Middle frontal gyrus (tissue), 1 donor: ENCODE measurements at regions not wholly inside any gene's neighbourhood (a gene's known extent, or its start where the extent isn't known, plus 50 kb on each side); places are given as distances from the start of the nearest gene placed in this dataset.

ENCODE experiments used
- DNase-seq: peaks from one replicate; pipeline ENCODE4 v3.0.0-alpha.2; 2015; ENCODE audit warnings: low spot score; ENCODE audit errors: extremely low spot score

DNA sequence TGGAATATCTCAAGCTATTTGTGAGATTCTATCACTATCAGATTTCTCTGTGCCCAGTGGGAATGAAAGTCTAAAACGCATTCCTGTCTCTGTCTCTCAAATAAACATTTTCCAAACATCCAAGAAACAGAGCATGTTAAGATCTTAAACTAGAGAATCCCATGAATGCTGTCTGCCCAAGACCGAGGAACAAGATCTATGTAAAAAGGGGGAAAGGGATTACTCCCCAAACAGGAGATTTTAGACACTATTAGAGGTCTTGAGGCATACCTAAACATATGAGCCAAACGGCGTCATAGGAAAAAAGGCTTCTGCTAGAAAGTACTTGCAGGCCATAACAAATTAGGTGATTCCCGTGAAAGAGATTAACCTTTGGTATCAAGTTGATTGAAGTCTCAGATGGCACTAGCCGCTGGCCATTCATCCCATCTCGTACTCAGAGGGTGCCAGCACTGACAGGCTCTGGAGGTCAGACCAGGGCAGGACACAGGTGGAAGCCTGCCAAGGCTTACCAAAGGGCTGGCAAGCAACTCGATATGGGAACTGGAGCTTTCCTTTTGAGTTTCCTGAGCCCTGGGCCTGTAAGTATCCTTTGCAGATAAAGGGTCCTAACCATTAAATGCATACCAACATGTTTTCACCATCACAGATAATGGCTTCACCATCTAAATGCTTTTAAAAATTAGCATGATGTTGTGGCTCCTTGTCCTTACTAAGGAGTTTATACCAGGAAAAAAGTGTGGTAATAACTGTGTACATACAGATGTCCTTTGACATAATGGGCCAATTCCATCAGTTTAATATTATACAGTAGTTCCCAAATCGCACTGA lies 225.2 kb downstream of the FOXO1 start:
- no peak for DNase-seq

DNA sequence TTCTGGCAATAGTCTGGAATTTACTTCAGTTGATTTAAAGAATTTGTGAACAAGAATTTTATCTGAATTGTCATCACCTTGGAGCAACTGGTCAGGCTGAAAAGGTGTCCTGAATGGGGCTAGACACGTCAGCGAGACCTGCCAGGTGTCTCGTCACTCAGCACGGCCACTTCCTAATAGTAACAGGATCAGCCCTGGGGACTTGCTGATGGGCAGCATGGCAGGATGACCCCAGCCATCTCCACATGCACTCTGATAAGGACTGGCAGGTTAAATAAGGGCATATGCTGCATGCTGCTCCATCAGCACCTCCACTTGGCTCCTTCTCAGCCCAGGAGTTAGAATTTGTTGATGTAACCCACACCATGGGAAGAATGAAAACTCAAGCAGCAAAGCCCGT lies 224.2 kb downstream of the FOXO1 start:
- no peak for DNase-seq

DNA sequence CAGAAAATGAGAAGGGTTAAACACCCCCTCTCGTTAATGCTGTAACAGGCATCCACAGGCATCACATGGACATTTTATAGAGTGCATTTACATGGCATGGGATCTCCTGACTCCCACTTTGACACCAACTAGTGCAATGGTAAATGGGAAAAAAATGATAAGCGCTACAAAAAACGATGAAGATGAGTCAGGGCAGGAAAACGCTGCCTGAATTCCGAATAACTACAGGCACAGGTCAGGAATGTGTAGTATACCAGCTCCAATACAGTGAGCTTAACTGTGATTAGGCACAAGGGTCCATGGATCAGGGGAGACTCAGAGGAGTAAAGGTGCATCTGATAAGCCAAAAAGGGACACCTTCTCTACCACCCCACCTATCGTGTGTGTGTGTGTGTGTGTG lies 223.6 kb downstream of the FOXO1 start:
- DNase-seq, result no peak

DNA sequence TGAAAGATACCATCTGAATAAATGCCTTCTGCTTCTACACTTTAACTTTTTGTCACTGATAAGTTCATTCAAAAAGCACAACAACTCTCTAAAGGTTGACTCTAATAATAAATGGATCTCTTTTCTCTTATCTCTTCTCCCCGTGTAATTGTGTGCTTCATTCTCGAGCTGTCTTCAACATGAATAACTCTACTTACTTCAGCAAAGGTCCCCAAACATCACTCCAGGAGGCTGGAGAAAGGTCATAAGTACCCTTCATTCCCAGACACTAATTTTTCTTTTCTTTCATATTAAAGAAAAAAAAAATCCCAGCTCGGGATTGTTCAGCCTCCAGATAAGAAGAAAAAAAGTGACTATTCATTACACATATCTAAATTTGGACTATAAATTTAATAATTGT lies 222.2 kb downstream of the FOXO1 start:
- no peak for DNase-seq

GRCh38 chr13:40445557-40445990 lies 220.9 kb downstream of the FOXO1 start:
- DNase-seq, result no peak

GRCh38 chr13:40446365-40446764 lies 220.1 kb downstream of the FOXO1 start:
- DNase-seq, result no peak

DNA sequence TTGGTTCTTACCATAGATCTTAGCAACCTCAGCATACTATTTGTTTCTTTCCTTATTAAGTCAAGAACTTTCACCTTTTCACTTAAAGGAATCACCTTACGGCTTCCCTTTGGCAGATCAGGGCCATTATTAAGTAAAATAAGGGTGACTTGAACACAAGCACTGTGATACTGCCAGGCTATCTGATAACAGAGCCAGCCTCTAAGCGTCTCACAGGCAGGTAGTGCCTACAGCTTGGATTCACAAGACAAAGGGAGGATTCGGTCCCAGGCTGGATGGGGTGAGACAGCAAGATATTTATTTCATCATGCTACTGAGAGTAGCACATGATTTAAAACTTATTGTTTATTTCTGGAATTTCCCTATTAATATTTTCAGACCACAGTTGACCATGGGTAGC lies 218.6 kb downstream of the FOXO1 start:
- no peak for DNase-seq

GRCh38 chr13:40452038-40452666 lies 214.3 kb downstream of the FOXO1 start:
- DNase-seq, result no peak

DNA sequence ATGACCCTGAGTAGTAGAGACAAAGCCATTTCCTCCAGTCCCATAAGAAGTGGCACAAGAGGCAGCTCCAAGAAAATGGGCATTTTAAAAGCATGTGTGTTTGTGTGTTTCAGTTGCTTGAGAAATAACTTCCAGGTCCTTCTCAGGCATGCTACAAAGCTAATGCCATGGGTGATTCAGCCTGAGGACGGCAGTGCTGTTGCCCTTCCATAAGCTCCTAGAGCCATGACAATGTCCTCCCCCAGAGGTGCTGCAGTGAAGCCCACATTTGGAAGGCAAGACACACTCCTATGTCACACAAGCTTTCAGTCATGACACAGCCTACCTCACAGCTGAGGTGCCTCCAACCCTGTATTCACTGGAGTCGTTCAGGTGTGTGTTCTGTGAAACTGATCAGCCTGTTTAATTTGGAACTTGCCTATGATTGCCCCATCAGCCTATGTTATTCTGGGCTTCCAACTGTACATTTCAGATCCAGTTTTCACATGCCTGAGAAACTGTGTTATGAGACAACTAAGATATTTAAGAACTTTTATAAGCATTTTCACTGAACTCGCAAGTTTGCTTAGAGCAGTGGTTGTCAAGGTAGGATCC lies 213.6 kb downstream of the FOXO1 start:
- no peak for DNase-seq

DNA sequence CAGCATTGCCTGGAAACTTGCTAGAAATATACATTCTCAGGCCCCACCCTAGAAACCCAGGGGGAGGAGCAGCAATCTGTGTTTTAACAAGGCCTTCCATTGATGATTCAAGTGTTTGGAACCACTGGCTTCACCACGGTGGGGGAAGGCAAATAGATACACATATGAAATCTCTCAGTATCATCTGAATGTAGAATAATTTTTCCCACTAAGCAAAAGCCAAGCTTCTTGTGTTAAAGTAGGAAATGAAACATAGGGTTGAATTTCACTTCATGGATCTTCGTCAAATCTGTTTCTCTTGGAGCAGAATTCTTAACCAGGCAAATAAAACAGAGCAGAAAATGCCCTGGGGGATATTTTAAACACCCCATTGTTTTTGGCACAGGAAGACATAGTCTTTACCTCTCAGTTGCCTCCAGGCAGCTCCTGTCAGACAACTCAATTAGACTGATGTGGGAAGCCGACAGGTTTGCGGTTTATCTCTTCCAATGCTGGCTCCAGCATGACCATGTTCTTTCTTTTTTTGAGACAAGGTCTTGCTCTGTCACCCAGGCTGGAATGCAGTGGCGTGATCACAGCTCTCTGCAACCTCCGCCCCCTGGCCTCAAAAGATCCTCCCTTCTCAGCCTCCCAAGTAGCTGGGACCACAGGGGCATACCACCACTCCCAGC lies 213.0 kb downstream of the FOXO1 start:
- no peak for DNase-seq

- DNase-seq, result no peak
These were observed 210.0 kb downstream of the FOXO1 start for GRCh38 chr13:40456397-40456953.

GRCh38 chr13:40456979-40457553 lies 209.4 kb downstream of the FOXO1 start:
- DNase-seq, result no peak

DNA sequence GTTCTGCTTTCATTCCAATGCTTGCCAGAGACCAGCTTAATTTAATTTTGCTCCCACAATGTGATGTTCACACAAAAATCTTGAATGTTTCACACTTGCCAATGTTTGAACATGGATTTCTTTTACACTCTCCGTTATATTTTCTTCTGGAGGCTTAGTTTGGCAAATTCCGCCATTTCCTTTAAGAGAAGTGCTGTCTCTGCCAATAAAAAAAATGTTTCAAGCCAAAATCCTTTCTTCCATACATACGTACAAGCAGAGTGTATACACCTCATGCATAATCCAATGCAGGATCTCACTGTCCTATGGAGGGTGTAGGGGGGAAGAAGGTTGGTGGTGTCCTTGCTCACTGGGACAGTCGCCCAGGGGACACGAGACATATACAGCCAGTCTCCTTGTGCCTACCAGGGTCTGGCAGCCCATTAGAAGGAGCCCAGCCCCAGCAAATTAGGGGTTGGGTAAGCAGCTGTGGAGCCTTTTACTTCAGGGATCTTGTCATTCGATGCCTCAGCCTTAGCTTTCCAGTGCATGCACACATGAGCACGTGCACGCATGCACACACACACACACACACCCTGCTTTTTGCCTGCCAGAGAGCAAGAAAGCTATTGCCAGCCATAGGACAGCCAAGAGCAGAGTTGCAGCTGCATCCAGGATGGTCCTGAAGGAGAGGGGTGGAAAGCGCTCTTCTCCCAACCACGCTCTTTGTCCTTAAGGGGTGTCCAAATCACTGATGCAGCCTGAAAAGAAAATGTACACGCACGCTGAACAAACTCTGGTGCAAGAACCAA lies 208.3 kb downstream of the FOXO1 start:
- DNase-seq, result peak; percentile 40

DNA sequence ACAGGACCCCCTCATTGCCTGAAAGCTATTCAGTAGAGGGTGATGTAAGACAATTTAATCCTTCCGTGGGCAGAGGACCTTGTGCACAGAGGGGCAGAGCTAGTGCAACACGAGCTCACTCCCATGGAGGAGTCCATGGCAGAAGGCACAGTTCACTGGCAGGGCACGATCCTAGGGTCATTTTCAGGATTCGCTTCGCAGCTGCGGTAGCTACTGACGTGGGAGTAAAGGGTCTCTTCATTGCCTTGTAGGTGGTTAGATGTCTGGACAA lies 207.8 kb downstream of the FOXO1 start:
- DNase-seq, result no peak

GRCh38 chr13:40460116-40460515 lies 206.3 kb downstream of the FOXO1 start:
- DNase-seq, result no peak

GRCh38 chr13:40464337-40465014 lies 202.0 kb downstream of the FOXO1 start:
- no peak for DNase-seq

DNA sequence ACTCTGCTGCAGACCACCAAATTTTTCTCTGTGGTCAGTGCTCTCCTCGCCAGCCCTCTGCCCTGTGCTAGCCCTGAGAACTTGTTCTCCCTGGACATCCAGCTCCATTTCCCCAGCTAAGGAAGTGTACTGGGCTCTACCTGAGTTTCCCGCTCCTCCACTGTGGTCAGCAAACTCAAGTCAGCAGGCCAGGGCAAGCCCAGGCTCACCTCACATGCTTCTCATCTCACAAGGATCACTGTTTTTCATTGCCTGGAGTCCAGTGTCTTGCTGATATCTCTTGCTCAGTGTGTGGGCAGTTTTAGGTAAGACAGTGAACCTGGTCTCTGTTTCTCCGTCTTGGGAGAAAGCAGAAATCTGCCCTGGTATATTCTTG lies 201.4 kb downstream of the FOXO1 start:
- no peak for DNase-seq

GRCh38 chr13:40466272-40466671 lies 200.2 kb downstream of the FOXO1 start:
- no peak for DNase-seq

DNA sequence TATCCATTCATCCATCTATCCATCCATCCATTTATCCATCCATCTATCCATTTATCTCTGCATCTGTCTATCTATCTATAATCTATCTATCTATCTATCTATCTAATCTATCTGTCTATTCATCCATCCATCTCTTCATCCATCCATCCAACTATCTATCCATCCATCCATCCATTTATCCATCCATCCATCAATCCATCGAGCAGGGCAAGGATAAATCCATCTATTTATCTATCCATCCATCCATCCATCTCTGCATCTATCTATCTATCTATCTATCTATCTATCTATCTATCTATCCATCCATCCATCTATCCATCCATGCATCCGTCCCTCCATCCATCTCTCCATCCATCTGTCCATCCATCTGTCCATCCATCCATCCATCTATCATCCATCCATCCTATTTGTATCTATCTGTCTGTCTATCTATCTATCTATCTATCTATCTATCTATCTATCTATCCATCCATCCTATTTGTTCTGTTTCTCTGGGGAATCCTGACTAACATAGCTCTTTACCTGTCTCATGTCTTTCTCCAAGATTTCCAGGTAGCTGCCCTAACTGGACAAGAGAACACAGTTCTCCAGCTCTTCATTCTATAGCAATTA lies 198.1 kb downstream of the FOXO1 start:
- DNase-seq, result no peak
